Adrenal gland (tissue), 9 donors: ENCODE measurements at regions not wholly inside any gene's neighbourhood (a gene's known extent, or its start where the extent isn't known, plus 50 kb on each side); places are given as distances from the start of the nearest gene placed in this dataset.
"Not testable (repeated sequence)": the region's sequence is repeated elsewhere in the genome, so short reads cannot be mapped to it uniquely, and the experiment has no call there.

Experiments used
- DNase-seq, 7 donors: peaks; one replicate each; pipeline ENCODE4 v3.0.0-alpha.2; 2019 to 2020
- H3K27ac ChIP-seq, 5 donors: fragments of 200-600 bp; sonication (generic) in 4 of 5; 1 replicate in 3 of 5; 2 replicates in 2 of 5; pipeline versions ENCODE4 v1.5.1 to v1.8.0; 2016 to 2020; ENCODE audit warnings: mild to moderate bottlenecking in 1 of 5
- H3K27me3 ChIP-seq: fragments of 200-600 bp; 2 replicates; pipeline ENCODE4 v1.8.0; 2021
- H3K36me3 ChIP-seq, 2 donors: fragments of 200-600 bp; replicated peaks in 1 of 2; 1 replicate in 1 of 2; 2 replicates in 1 of 2; pipeline versions ENCODE4 v1.5.1 to v1.8.0; 2018 to 2022
- H3K4me1 ChIP-seq, 2 donors: fragments of 200-600 bp; replicated peaks in 1 of 2; 1 replicate in 1 of 2; 2 replicates in 1 of 2; pipeline versions ENCODE4 v1.5.1 to v1.8.0; 2018 to 2021
- H3K4me3 ChIP-seq, 4 donors: fragments of 200-600 bp; sonication (generic) in 3 of 4; one replicate each; pipeline ENCODE4 v1.5.1; 2016 to 2018
- H3K9me3 ChIP-seq, 3 donors: fragments of 200-600 bp; sonication (generic) in 1 of 3; replicated peaks in 1 of 3; 1 replicate in 2 of 3; 2 replicates in 1 of 3; pipeline versions ENCODE4 v1.5.1 to v1.8.0; 2016 to 2021
- CTCF ChIP-seq, 6 experiments: fragments of 450-650 bp in 4 of 6; fragments of 200-600 bp in 2 of 6; sonication (generic) in 1 of 6; IDR thresholded peaks; 1 replicate in 5 of 6; 2 replicates in 1 of 6; pipeline versions ENCODE4 v1.5.1 to v1.8.0; 2016 to 2021; ENCODE audit warnings: antibody characterized with exemption in 6 of 6, mild to moderate bottlenecking in 2 of 6, moderate library complexity in 1 of 6
- POLR2A ChIP-seq, 2 donors: fragments of 450-650 bp; IDR thresholded peaks; one replicate each; pipeline ENCODE4 v1.6.1; 2017; ENCODE audit warnings: antibody characterized with exemption in 2 of 2, mild to moderate bottlenecking in 2 of 2, moderate library complexity in 1 of 2
- WGBS, 4 donors: extraction: QIAGEN DNeasy Blood & Tissue Kit in 2 of 4; methylation state at CpG; one replicate each; pipeline versions ENCODE4 v1.1.5 to v1.1.7; 2013 to 2017; 5-methylcytosine and 5-hydroxymethylcytosine counted together
- intact Hi-C, 2 donors: fragments of 100-400 bp; cut with DNase I; formaldehyde crosslinking; loops; one replicate each; pipeline versions ENCODE4 v1.14.1 to v1.15.0; 2022 to 2023
- donor health status: healthy with polysubstance abuse.
- donor health status: Bipolar disorder and iron deficiency.
- donor health status: DM: yes; HTN: yes; CAD: no.
- donor health status: DM: no; HTN: no; CAD: no.
- donor health status: DM: no; HTN: no; CAD: no.

DNA sequence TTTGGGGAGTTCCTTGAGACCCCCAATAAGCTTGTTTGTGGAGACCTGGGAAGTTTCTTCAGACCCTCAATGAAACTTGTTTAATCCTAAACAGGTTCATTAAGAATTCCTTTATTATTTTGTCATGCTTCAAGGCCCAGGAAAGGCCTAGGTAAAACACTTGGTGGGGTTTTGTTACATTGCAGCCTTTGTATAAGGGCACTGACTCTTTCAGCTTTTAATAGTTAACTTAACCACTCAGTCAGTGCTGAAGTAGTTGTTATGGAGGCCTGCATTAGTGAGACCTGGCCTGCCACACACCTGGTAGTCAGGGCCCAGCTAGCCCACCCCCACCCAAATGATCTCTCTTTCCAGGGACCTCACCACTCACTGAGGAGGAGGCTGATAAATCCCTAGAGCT, 103.7 kb downstream of the FCRL5 start:
- intact Hi-C loops = no loop called here
- Histone ChIP-seq H3K36me3 (no peaks in the 10 kb centered on the region), H3K9me3 (no peaks in the 10 kb centered on the region), H3K27me3 (no peaks in the 10 kb centered on the region), H3K4me3 (no peak overlapping the region), H3K4me1 (no peaks in the 10 kb centered on the region), H3K27ac (no peak overlapping the region)
- TF ChIP-seq POLR2A (IDR thresholded peaks at IDR 0.05) (no peak), CTCF (IDR thresholded peaks at IDR 0.05) (no peak)
- no peak for DNase-seq

DNA sequence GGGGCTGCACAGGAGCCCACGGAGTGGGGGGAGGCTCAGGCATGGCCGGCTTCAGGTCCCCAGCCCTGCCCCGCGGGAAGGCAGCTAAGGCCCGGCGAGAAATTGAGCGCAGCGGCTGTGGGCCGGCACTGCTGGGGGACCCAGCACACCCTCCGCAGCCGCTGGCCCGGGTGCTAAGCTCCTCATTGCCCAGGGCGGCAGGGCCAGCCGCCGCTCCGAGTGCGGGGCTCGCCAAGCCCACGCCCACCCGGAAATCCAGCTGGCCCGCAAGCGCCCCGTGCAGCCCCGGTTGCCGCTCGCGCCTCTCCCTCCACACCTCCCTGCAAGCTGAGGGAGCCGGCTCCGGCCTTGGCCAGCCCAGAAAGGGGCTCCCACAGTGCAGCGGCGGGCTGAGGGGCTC, 106.0 kb downstream of the FCRL5 start:
- DNase-seq, H3K4me3 ChIP-seq, H3K4me1 ChIP-seq, H3K36me3 ChIP-seq, H3K27ac ChIP-seq, H3K9me3 ChIP-seq, H3K27me3 ChIP-seq, intact Hi-C loops: not testable (repeated sequence)
- WGBS, 4 donors = 92 to 94% (median 93%) methylated on average over 4 to 31 of the region's 31 CpGs

- H3K4me3 ChIP-seq, H3K4me1 ChIP-seq, H3K27ac ChIP-seq, H3K27me3 ChIP-seq, intact Hi-C loops, DNase-seq, H3K9me3 ChIP-seq, H3K36me3 ChIP-seq: not testable (repeated sequence)
- 91 to 95% (median 91%) methylated on average over 6 to 15 of the region's 15 CpGs for WGBS, 4 donors
Measured at GRCh38 chr1:157445616-157446140, 106.6 kb downstream of the FCRL5 start.

GRCh38 chr1:157442065-157442464, 110.2 kb downstream of the FCRL5 start:
- WGBS, 4 donors = 93 to 100% (median 94%) methylated on average over 1 of the region's 1 CpG
- H3K4me1 ChIP-seq = no peaks in the 10 kb centered on the region
- no peaks in the 10 kb centered on the region for H3K36me3 ChIP-seq
- TF ChIP-seq POLR2A (IDR thresholded peaks at IDR 0.05) (no peak), CTCF (IDR thresholded peaks at IDR 0.05) (no peak)
- intact Hi-C loops = no loop called here
- H3K4me3 ChIP-seq = no peak overlapping the region
- no peak overlapping the region for H3K27ac ChIP-seq
- H3K9me3 ChIP-seq = no peaks in the 10 kb centered on the region
- no peaks in the 10 kb centered on the region for H3K27me3 ChIP-seq
- DNase-seq = no peak

- 54 to 67% (median 61%) methylated on average over 5 of the region's 5 CpGs for WGBS, 4 donors
- Histone ChIP-seq H3K4me1 (no peaks in the 10 kb centered on the region), H3K27me3 (no peaks in the 10 kb centered on the region), H3K27ac (no peak overlapping the region), H3K36me3 (no peaks in the 10 kb centered on the region), H3K9me3 (no peaks in the 10 kb centered on the region), H3K4me3 (no peak overlapping the region)
- no peak for DNase-seq
- intact Hi-C loops = no loop called here
- TF ChIP-seq CTCF (IDR thresholded peaks at IDR 0.05) (no peak), POLR2A (IDR thresholded peaks at IDR 0.05) (no peak)
Measured at GRCh38 chr1:157439302-157439954, 112.9 kb downstream of the FCRL5 start.
